ENCODE measurements at regions not wholly inside any gene's neighbourhood (a gene's known extent, or its start where the extent isn't known, plus 50 kb on each side); places are given as distances from the start of the nearest gene placed in this dataset.

DNA sequence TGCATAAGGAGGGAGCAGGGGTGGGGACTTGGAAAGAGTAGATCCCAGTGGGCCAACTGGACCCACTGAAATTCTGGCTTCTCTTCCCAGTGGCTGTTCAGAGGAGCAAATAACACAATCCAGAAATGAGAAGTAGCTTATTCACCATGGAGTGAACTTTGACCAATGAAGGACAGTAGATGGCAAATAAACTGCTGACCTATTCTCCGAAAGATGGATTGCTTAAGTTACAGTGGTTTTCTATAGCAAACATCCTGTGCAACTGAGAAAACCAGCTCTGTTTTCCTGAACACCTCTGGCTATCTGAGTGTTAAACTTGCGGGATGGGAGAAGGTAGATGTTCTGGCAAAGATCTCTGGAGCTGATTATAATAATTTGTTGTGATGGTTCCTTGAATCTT lies 325.1 kb downstream of the SPATA31D1 start:
- no peak for DNase-seq

DNA sequence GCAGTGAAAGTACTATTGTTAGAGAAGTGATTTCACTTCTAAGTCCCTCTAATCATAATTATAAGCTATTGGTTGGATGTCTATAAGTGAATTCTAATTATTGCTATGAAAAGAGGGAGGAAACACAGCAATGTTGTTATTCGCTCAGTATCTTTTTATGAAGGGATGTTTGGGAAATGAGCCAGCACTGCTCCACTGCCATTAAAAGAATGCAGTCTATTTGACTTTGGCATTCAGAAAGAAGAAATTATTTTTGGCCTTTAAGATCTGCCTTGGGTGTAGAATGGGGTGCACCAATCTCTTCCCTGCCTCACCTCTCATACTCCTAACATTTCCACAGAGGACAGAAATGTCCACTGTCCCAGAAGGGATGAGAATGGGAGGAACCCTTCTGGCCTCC lies 332.0 kb downstream of the SPATA31D1 start:
- DNase-seq, result no peak

DNA sequence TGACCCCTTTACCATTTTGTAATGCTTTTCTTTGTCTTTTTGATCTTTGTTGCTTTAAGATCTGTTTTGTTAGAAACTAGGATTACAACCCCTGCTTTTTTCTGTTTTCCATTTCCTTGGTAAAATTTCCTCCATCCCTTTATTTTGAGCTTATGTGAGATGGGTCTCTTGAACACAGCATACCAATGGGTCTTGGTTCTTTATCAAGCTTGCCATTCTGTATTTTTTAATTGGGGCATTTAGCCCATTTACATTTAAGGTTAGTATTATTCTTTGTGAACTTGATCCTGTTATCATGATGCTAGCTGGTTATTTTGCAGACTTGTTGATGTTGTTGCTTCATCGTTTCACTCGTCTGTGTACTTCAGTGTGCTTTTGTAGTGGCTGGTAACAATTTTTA lies 337.3 kb downstream of the SPATA31D1 start:
- no peak for DNase-seq

DNA sequence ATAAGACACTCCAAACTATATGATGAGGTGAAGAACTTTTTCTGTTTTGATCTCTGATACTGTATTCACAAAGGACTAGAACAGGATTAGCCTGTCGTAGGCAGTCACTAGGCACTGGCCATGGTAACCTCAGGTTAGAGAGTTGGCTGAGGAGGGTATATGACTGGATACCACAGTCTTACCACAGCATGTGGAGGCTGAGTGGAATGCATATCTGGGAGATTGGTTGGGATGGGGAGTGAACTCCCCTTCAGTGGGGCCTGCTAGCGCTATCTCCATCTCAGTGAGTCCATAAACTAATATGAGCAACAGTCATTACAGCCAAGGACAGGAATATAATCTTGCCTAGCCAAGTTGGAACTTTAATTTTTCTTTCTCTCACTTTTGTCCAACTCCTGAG lies 339.1 kb downstream of the SPATA31D1 start:
- DNase-seq, result no peak

DNA sequence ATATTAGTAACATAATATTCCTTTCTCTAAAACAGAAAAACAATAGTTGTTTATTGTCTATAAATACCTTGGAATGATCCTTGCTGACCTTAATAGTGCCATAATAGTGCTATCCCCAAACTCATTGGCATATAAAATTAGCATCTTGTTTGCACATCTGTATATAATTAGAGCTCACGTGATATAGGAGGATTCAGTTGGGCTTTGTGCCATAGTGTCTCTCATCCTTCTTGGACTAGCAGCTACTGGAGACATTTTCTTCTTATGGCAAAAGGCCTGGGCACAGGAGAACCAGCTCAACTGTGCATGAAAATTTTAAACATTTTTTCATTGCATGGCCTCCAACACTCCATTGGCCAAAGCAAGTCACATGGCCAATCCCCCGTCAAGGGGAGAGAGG lies 342.5 kb downstream of the SPATA31D1 start:
- no peak for DNase-seq

DNA sequence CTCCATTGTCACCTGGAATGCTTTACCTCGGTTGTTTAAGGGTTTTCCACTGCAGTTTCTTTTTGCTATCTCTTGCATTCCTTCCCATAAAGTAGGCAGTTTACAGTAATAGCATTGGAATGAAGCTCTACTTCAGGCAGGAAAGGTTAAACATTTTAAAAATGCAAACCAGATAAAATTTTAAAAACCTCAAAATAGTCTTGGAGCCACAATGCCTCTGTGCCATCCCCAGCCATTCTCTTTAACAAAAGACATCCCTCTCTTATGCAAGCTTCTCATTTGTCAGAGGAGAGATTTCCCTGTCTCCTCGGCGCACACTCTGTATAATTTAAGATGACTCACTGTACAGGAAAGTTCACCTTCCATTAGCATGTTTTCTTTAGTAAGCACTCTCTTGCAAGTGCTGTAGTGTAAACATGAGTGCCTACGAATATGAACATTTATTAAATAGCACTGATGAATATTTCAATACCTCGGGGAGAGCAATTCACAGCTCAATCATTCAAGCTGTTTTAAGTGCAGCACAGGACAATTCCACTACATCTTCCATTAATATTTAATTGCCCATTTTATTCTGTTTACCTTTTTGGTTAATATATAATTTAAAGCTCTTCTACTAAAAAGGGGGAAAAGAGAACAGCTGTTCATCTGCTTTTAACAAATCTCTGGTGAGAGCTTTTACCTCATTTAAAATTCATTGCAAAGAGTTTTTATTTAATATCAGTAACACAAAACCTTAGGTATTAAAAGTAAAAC lies 343.6 kb downstream of the SPATA31D1 start:
- no peak for DNase-seq

DNA sequence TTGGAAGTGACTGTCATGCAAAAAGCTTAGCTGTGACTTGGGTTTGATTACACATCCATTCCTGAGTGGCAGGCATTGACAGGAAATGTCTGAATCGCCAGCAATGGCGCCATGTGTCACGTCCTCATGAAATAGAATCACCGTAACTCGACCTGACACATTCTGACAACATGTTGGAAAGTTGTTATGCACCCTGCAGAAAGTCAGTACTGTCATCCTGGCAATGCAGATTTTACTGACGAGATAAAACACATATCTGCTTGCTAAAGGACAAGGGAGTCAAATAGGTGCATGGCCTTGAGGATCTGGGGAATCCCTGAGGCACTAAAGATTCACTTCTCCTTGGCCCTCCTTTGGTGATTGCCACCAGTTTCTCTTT lies 344.2 kb downstream of the SPATA31D1 start:
- no peak for DNase-seq

DNA sequence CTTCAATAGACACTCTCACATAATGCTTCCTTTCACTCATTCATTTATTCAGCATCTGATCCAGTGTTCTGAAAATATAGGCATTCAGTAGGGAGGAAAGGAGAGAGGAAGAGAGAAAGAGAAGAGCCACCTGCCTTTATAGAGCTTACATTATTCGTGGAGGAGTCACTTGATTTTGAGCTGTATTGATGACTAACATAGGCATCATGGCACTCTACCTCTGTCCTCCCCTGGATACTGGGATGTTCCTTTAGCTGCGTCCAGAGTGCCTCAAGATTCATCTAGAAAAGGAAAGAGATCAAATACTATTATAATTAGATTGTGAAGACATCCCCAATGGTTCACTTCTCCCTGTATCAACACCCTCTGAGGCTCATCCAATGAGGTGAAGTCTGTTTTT lies 345.1 kb downstream of the SPATA31D1 start:
- no peak for DNase-seq

DNA sequence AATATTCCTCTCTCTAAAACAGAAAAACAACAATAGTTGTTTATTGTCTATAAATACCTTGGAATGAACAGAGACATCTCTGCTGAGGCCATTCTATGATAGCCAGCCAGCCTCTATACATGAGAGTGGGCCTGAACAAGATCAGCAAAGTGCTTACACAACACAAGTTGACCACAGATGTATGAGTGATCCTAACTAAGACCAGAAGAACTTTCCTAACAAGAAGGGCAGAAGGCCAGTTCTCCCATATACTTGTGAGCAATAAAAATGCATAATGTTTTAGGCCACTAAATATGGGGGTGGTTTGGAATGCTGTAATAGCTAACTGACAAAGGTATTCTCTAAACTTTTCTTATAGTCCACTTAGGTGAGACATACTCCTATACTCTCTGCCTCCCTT lies 345.7 kb downstream of the SPATA31D1 start:
- DNase-seq, result no peak

DNA sequence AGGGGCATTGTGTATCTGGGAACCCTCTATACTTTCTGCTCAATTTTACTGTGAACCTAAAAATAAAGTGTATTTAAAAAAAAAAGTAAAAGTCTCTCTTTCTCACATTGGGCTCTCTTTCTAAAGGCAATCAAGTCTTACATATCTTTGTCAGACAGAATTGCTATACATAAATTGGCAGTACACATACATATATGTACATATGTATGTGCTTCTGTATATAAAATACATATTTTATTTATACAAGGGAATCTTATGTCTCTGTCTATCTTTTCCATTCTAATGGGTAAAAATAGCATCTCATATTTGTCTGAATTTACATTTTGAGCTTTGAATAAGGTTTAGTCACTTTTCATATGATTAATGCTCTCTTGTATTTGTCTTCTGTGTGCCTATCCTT lies 348.8 kb downstream of the SPATA31D1 start:
- DNase-seq, result no peak

DNA sequence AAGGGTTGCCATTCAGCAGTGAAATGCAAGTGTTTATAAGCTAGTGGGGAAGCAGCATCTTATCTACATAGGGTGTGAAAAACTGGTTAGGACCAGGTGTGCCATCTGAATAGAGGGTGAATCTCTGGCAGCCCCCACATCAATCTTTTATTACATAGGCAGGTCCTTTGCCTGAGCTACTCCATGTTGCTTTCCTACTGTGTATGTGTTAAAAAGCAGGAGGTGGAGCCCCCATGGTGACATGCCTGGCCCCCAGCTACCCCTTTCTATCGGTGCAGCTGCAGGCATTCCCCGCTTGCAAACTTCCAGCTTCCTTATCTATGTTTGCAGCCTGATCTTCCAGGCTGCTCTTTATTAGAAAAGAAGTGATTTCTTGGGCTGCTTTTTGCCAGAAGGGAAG lies 353.5 kb downstream of the SPATA31D1 start:
- DNase-seq, result no peak

DNA sequence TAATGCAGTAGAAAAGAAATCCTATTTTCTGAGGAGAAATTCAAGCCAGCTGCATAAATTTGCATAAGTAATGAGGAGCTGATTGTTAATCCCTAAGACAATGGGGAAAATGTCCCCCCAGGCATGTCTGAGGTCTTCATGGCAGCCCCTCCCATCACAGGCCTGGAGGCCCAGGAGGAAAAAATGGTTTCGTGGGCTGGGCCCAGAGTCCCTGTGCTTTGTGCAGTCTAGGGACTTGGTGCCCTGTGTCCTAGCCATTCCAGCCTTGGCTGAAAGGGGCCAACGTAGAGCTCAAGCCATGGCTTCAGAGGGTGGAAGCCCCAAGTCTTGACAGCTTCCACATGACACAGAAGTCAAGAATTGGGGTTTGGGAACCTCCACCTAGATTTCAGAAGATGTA lies 357.5 kb downstream of the SPATA31D1 start:
- DNase-seq, result no peak

DNA sequence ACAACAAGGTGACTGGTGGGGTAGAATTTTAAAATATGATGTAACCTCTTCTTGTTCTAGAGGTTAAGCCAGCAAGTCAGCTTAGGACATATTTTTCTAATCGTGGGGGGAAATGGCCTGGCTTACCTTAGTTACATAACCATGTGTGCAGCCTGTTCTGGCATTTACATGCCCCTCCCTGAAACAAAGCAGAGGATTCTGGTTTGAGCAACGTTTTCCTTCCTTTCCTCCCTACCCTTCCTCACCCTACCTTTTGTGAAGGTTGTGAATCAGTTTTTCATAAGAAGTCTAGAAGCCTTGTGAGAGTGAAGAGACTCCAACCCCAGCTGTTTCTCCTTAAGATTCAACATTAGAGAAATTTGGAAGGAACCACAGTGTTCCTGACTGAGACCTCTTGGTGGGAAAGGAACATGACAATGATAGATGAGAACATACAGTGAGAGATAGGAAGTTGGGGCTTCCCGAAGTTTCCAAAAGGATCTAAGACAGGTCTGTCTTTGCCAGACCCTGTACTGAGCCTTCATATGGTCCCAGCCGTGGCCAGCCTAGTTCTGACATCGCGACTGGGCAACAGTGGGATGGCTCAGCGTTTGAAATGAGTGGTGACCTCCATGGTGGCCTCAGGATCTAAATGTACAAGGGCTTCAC lies 365.2 kb downstream of the SPATA31D1 start:
- no peak for DNase-seq

DNA sequence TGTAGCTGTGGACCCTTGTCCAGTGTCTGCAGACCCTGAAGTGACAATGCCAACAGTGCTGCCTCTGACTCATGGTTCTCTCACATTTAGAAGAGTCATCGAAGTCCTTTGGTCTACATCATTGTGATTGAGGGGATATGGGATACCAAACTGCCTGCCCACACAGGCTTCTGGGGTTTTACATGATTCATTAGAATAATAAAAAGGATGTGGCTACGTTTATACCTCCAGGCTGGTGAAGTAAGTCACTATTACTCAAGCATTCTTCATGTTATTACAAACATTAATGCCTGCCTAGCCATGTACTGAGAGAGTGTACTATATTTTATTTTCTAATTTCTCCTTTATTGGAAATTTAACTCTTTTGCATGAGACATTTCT lies 365.7 kb downstream of the SPATA31D1 start:
- no peak for DNase-seq

DNA sequence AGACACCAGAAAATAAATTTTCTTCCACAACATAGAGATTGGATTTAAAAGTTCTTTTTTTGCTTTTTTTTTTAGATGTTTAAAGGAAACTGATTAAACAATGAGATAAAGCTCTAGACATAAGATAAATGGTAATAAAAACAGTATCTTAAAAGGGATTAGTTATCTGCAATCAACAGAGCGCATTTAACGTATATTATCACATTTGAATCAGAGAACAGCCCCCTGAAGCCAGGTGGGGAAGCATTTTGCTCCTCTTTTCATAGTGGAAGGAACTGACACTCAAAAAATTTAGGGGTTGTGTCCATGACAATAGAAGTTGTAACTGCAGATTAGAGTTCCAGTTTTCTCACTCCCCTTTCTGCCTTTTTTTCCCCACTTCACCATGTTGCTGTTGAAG lies 367.6 kb downstream of the SPATA31D1 start:
- no peak for DNase-seq

DNA sequence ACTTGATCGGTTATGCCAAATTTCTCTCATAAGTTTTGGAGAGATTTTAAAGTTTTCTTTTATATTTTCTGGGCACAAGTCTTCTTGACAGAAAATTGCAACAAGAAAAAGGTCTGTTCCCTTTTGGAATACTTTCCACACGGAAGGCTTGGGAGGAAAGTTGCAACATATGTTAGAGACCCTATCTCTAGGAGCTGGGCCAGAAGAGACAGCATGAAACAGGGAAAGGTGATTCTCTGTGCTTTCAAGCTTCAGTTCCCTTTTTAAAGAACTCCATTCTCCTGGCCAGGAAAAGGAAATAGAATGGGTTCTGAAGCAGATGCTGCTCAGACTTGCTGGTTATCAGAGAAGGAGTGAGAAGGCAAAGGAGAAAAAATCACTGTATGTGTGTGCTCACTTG lies 368.3 kb downstream of the SPATA31D1 start:
- no peak for DNase-seq

DNA sequence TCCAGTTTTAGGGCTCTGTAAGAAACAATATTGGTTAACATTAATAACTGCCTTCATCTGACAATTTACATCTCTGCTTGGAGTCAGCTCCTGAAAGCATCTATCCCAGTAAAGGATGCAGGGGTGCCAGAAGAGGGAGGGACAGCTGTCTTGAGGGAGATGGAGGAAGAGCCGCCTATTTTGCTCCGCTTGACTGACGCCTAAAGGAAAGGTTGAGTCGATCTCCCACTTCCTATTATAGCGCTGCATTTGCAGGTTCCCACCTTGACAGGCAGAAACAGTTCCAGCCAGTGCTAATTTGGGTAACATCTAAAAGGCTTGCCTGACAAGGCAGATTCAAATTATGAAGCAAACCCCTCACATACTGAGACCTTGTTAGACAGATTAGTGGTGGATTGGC lies 374.6 kb downstream of the SPATA31D1 start:
- no peak for DNase-seq

DNA sequence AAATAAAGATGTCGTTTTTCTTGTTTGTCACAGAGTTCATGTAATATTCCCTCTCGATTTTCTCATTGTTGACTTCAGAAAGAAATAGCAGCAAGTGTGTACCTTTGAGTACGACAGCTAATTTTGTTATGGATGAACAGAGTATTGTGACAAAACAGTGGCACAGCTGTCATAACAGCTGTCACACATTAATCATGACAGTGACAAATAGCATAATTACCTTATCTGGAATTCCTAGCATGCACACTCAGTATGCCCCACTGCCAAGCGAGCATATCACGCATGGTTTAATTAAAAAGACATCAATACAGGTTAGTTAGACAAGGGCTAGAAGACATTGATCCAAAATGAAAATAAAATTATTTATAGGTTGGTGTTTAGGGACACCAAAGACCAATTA lies 375.1 kb downstream of the SPATA31D1 start:
- no peak for DNase-seq

DNA sequence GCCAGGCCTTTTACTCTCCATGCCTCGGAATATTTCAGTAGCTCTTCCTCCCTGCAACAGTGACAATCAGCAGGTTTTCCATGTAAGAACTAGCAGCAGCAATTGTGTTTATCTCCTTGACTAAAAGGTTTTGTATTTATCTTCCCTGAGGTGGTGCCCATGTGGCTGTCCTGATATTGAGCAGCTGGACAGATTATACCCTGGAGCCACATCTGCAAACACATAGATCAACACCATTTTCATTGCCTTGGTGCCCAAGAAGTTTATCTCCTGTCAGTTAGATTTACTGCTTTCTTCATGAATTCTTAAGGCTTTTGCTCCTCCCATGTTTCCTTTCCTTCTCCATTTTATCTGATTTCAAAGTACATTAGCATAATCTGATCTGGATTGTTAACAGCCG lies 378.4 kb downstream of the SPATA31D1 start:
- DNase-seq, result no peak

DNA sequence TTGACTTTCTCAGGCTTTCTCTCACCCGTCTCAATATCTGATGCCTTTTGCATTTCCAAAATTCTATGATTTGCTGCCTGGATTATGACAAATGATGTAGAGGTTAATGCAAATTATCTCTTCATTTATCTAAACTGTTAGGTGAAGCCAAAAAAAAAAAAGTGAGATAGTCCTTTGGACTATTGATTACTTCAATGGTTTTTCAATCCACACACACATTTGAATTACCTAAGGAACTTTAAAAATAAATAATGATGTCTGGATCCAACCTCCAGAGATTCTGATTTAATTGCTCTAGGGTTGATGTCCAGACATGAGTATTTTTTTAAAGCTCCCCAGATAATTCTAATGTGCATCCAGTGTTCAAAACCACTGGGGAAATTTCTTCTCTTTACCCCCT lies 379.4 kb downstream of the SPATA31D1 start:
- DNase-seq, result no peak

DNA sequence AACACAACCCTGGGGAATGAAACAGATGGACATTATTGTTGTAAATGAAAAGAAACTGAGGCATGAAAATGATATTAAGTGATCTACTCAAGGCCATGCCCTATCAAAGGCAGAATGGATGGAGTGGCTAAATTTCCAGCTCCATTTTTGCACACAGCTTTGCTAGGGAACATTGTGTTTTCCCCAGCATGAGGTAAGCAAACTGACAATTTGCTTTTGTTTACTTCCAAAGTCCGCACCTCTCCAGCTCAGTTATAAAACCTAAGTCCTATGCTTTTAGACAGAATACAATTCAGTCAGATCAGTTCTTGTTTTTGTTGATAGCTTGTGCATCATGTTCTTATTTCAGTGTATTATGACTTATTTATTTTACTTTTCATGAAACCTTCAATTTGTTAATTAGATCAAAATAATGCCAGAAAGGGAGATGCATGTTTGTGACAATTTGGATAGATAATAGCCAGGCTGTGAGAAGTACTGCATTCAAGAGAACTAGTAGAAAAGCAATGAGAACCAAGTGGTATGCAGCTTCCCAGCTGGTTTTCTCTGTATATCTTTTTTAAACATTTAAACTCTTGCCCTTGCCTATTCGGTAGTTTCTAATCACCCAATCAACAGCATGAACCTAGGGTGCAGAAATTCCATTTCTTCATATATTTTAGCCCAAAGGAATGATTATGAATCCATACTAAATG lies 380.8 kb downstream of the SPATA31D1 start:
- DNase-seq, result no peak

DNA sequence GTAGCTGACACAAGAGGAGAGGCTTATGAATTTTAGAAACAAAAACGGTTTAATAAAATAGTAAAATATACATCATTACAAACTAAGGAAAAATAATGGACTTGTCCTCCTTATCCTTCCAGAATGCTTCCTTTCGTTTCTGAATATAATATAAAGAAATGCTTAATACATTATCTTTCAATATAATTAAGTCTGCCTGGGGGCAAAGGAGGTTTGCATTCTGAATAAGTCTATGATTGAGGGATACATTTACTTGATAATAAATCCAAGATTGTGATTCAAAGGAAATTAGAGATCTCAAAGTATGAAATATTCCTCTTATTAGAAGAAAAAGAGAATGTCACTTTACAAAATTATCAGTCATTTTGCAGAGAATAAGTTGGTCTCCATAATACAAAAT lies 386.5 kb downstream of the SPATA31D1 start:
- no peak for DNase-seq

DNA sequence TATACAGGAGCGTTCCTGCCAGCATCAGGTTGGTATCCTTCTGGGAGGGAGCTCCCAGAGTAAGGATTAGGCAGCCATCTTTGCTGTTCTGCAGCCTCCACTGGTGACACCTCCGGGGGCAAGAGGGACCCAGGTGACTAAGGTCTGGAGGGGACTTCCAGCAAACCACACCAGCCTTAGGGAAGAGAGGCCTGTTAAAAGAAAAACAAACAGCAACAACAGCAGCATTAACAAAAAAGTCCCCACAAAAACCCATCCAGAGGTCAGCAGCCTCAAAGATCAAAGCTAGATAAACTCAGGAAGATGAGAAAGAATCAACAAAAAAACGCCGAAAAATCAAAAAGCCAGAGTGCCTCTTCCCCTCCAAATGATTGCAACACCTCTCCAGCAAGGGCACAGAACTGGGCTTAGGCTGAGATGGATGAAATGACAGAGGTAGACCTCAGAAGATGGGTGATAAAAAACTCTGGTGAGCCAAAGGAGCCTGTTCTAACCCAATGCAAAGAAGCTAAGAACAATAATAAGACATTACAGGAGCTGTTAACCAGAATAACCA lies 388.2 kb downstream of the SPATA31D1 start:
- no peak for DNase-seq

Data from right lung (tissue), 2 donors.